Spleen (tissue), 11 donors: ENCODE measurements at regions not wholly inside any gene's neighbourhood (a gene's known extent, or its start where the extent isn't known, plus 50 kb on each side); places are given as distances from the start of the nearest gene placed in this dataset.

Experiments
- DNase-seq: peaks from one replicate; pipeline ENCODE4 v3.0.0-alpha.2; 2020
- H3K27ac ChIP-seq, 8 donors: fragments of 200-600 bp; sonication (generic) in 7 of 8; 1 replicate in 4 of 8; 2 replicates in 4 of 8; pipeline versions ENCODE4 v1.5.0 to v1.8.0; 2016 to 2021; ENCODE audit warnings: inconsistent platforms in 4 of 8, mild to moderate bottlenecking in 4 of 8, moderate library complexity in 1 of 8
- H3K27me3 ChIP-seq, 7 donors: fragments of 200-600 bp; sonication (generic) in 6 of 7; replicated peaks in 1 of 7; 1 replicate in 4 of 7; 2 replicates in 3 of 7; pipeline versions ENCODE4 v1.5.0 to v1.8.0; 2016 to 2021; ENCODE audit warnings: inconsistent platforms in 3 of 7, mild to moderate bottlenecking in 1 of 7
- H3K36me3 ChIP-seq, 6 donors: fragments of 200-600 bp; sonication (generic) in 5 of 6; 1 replicate in 4 of 6; 2 replicates in 2 of 6; pipeline versions ENCODE4 v1.5.0 to v1.8.0; 2016 to 2021; ENCODE audit warnings: inconsistent platforms in 2 of 6
- H3K4me1 ChIP-seq, 6 donors: fragments of 200-600 bp; sonication (generic) in 5 of 6; 1 replicate in 3 of 6; 2 replicates in 3 of 6; pipeline versions ENCODE4 v1.5.0 to v1.8.0; 2016 to 2021; ENCODE audit warnings: inconsistent platforms in 3 of 6
- H3K4me3 ChIP-seq, 8 donors: fragments of 200-600 bp; sonication (generic) in 7 of 8; 1 replicate in 4 of 8; 2 replicates in 4 of 8; pipeline versions ENCODE4 v1.5.0 to v1.8.0; 2016 to 2021; ENCODE audit warnings: inconsistent platforms in 4 of 8, mild to moderate bottlenecking in 4 of 8, moderate library complexity in 2 of 8
- H3K9me3 ChIP-seq, 8 donors: fragments of 200-600 bp; sonication (generic) in 7 of 8; 1 replicate in 4 of 8; 2 replicates in 4 of 8; pipeline versions ENCODE4 v1.5.0 to v1.8.0; 2016 to 2021; ENCODE audit warnings: inconsistent platforms in 4 of 8
- CTCF ChIP-seq, 11 experiments: fragments of 200-600 bp in 7 of 11; fragments of 450-650 bp in 4 of 11; sonication (generic) in 4 of 11; IDR thresholded peaks in 8 of 11; conservative IDR thresholded peaks in 3 of 11; 1 replicate in 7 of 11; 2 replicates in 4 of 11; pipeline versions ENCODE4 v1.4.0 to v1.8.0; 2016 to 2021; ENCODE audit warnings: antibody characterized with exemption in 11 of 11, inconsistent platforms in 4 of 11, mild to moderate bottlenecking in 1 of 11
- POLR2A ChIP-seq, 3 donors: fragments of 450-650 bp; IDR thresholded peaks; one replicate each; pipeline ENCODE4 v1.5.1; 2017; ENCODE audit warnings: antibody characterized with exemption in 3 of 3, mild to moderate bottlenecking in 1 of 3
- POLR2AphosphoS5 ChIP-seq, 3 donors: sonication (generic); formaldehyde crosslinking; IDR thresholded peaks; one replicate each; pipeline ENCODE4 v1.5.1; 2017; ENCODE audit warnings: antibody characterized with exemption in 3 of 3
- WGBS, 5 donors: extraction: QIAGEN DNeasy Blood & Tissue Kit in 3 of 5; methylation state at CpG; one replicate each; pipeline versions ENCODE4 v1.1.5 to v1.1.7; 2013 to 2018; 5-methylcytosine and 5-hydroxymethylcytosine counted together
- intact Hi-C: fragments of 100-400 bp; cut with DNase I; formaldehyde crosslinking; loops from one replicate; pipeline ENCODE4 v1.15.0; 2023; ENCODE audit warnings: low total_unique reads
- donor health status: healthy with polysubstance abuse.
- donor health status: DM: no; HTN: no; CAD: no; lungs with moderate emphysema.
- donor health status: DM: no; HTN: no; CAD: no.
- donor health status: Bipolar disorder and iron deficiency.
- donor health status: healthy.
- donor health status: DM: no; HTN: no; CAD: no.
- donor health status: DM: yes; HTN: yes; CAD: no.

- H3K27me3 ChIP-seq: no peaks in the 10 kb centered on the region
- H3K36me3 ChIP-seq: no peaks in the 10 kb centered on the region
- WGBS, 5 donors: 71 to 90% (median 82%) methylated on average over 2 of the region's 2 CpGs
- no peak overlapping the region for H3K27ac ChIP-seq
- TF ChIP-seq POLR2A (IDR thresholded peaks at IDR 0.05) (no peak), POLR2AphosphoS5 (IDR thresholded peaks at IDR 0.05) (no peak), CTCF (IDR thresholded peaks at IDR 0.05 in 8 of 11, conservative IDR thresholded peaks at IDR 0.05 in 3 of 11) (no peak)
- DNase-seq: no peak
- H3K9me3 ChIP-seq: no peaks in the 10 kb centered on the region
- H3K4me3 ChIP-seq: no peak overlapping the region
- intact Hi-C loops: no loop called here
- H3K4me1 ChIP-seq: peaks cover 0 to 2% (median 0%) of the 10 kb centered on the region in 6 donors
Observed at GRCh38 chr2:144943986-144944385, 424.1 kb upstream of the ZEB2 start.

- H3K27me3 ChIP-seq: no peaks in the 10 kb centered on the region
- H3K27ac ChIP-seq: no peak overlapping the region
- H3K9me3 ChIP-seq: no peaks in the 10 kb centered on the region
- 74 to 85% (median 84%) methylated on average over 5 of the region's 5 CpGs for WGBS, 5 donors
- intact Hi-C loops: no loop called here
- H3K4me3 ChIP-seq: no peak overlapping the region
- H3K4me1 ChIP-seq: peaks cover 0 to 7% (median 0%) of the 10 kb centered on the region in 6 donors
- DNase-seq: no peak
- TF ChIP-seq POLR2AphosphoS5 (IDR thresholded peaks at IDR 0.05) (no peak), CTCF (IDR thresholded peaks at IDR 0.05 in 8 of 11, conservative IDR thresholded peaks at IDR 0.05 in 3 of 11) (no peak), POLR2A (IDR thresholded peaks at IDR 0.05) (no peak)
- no peaks in the 10 kb centered on the region for H3K36me3 ChIP-seq
Observed at GRCh38 chr2:144943293-144943941, 423.5 kb upstream of the ZEB2 start.

- H3K36me3 ChIP-seq: no peaks in the 10 kb centered on the region
- H3K27ac ChIP-seq: no peak overlapping the region
- intact Hi-C loops: no loop called here
- H3K4me1 ChIP-seq: peaks cover 0 to 14% (median 0%) of the 10 kb centered on the region in 6 donors
- no peaks in the 10 kb centered on the region for H3K27me3 ChIP-seq
- WGBS, 5 donors: 66 to 80% (median 75%) methylated on average over 8 of the region's 8 CpGs
- H3K4me3 ChIP-seq: no peak overlapping the region
- H3K9me3 ChIP-seq: no peaks in the 10 kb centered on the region
- no peak for TF ChIP-seq POLR2A (IDR thresholded peaks at IDR 0.05)
- no peak for TF ChIP-seq POLR2AphosphoS5 (IDR thresholded peaks at IDR 0.05)
- TF ChIP-seq CTCF (IDR thresholded peaks at IDR 0.05 in 8 of 11, conservative IDR thresholded peaks at IDR 0.05 in 3 of 11): no peak
- DNase-seq: no peak
Observed at GRCh38 chr2:144942516-144943256, 422.8 kb upstream of the ZEB2 start.

- no peaks in the 10 kb centered on the region for H3K27me3 ChIP-seq
- H3K4me1 ChIP-seq: peaks cover 0 to 15% (median 0%) of the 10 kb centered on the region in 6 donors
- intact Hi-C loops: no loop called here
- H3K4me3 ChIP-seq: no peak overlapping the region
- TF ChIP-seq POLR2A (IDR thresholded peaks at IDR 0.05): no peak
- no peak for TF ChIP-seq CTCF (IDR thresholded peaks at IDR 0.05 in 8 of 11, conservative IDR thresholded peaks at IDR 0.05 in 3 of 11)
- TF ChIP-seq POLR2AphosphoS5 (IDR thresholded peaks at IDR 0.05): no peak
- WGBS, 5 donors: 84 to 91% (median 90%) methylated on average over 5 of the region's 5 CpGs
- H3K27ac ChIP-seq: no peak overlapping the region
- no peaks in the 10 kb centered on the region for H3K9me3 ChIP-seq
- no peaks in the 10 kb centered on the region for H3K36me3 ChIP-seq
- no peak for DNase-seq
Observed at GRCh38 chr2:144941743-144942488, 422.0 kb upstream of the ZEB2 start.
